GM23338 (cell line): ENCODE measurements at regions not wholly inside any gene's neighbourhood (a gene's known extent, or its start where the extent isn't known, plus 50 kb on each side); places are given as distances from the start of the nearest gene placed in this dataset.

ENCODE experiments used
- ATAC-seq: fragments of 200-7000 bp; cut with Tn5 transposase; 3 replicates; pipeline ENCODE4 v1.9.1; 2020
- DNase-seq: peaks from one replicate; pipeline ENCODE4 v3.0.0-alpha.2; 2015; ENCODE audit warnings: low spot score
- H2AFZ ChIP-seq: fragments of 200-600 bp; sonication (generic); 2 replicates; pipeline ENCODE4 v1.8.0; 2016; ENCODE audit warnings: antibody characterized with exemption, mild to moderate bottlenecking, moderate library complexity
- H3F3A ChIP-seq: fragments of 200-600 bp; sonication (generic); replicated peaks from 2 replicates; pipeline ENCODE4 v1.8.0; 2017; ENCODE audit warnings: antibody characterized with exemption, mixed run types, low read depth
- H3K27ac ChIP-seq: fragments of 200-600 bp; sonication (generic); 2 replicates; pipeline ENCODE4 v1.6.1; 2016; ENCODE audit warnings: low read depth
- H3K27me3 ChIP-seq: fragments of 200-600 bp; sonication (generic); 2 replicates; pipeline ENCODE4 v1.8.0; 2016; ENCODE audit warnings: mild to moderate bottlenecking, mixed run types, moderate library complexity; ENCODE audit not compliant: insufficient read depth
- H3K36me3 ChIP-seq: fragments of 200-600 bp; sonication (generic); 2 replicates; pipeline ENCODE4 v1.8.0; 2016; ENCODE audit warnings: mild to moderate bottlenecking; ENCODE audit not compliant: insufficient read depth
- H3K4me1 ChIP-seq: fragments of 200-600 bp; sonication (generic); 2 replicates; pipeline ENCODE4 v1.8.0; 2016; ENCODE audit warnings: mild to moderate bottlenecking, moderate library complexity; ENCODE audit not compliant: insufficient read depth
- H3K4me2 ChIP-seq: fragments of 200-600 bp; sonication (generic); 2 replicates; pipeline ENCODE4 v1.7.1; 2017; ENCODE audit warnings: mixed run types
- H3K4me3 ChIP-seq: fragments of 200-600 bp; sonication (generic); 2 replicates; pipeline ENCODE4 v1.6.1; 2016; ENCODE audit warnings: mixed run types
- H3K79me2 ChIP-seq: fragments of 200-600 bp; sonication (generic); replicated peaks from 2 replicates; pipeline ENCODE4 v1.8.0; 2017; ENCODE audit warnings: mild to moderate bottlenecking; ENCODE audit not compliant: insufficient read depth
- H3K9me2 ChIP-seq: fragments of 200-600 bp; sonication (generic); 2 replicates; pipeline ENCODE4 v1.8.0; 2017; ENCODE audit not compliant: insufficient read depth
- H4K20me1 ChIP-seq: fragments of 200-600 bp; sonication (generic); replicated peaks from 2 replicates; pipeline ENCODE4 v1.8.0; 2017; ENCODE audit warnings: mild to moderate bottlenecking; ENCODE audit not compliant: insufficient read depth
- H3K27ac Mint-ChIP-seq: 2 replicates; pipeline ENCODE4 v1.8.0; 2020; ENCODE audit warnings: inconsistent platforms, mild to moderate bottlenecking, moderate library complexity, mixed read lengths
- H3K27me3 Mint-ChIP-seq: 3 replicates; pipeline ENCODE4 v1.8.0; 2022; ENCODE audit warnings: low read depth, mild to moderate bottlenecking, moderate library complexity, mixed read lengths, inconsistent platforms; ENCODE audit not compliant: insufficient read depth, poor library complexity
- H3K36me3 Mint-ChIP-seq: 3 replicates; pipeline ENCODE4 v1.8.0; 2021; ENCODE audit warnings: low read depth, mild to moderate bottlenecking, inconsistent platforms, moderate library complexity, mixed read lengths
- H3K4me1 Mint-ChIP-seq: 3 replicates; pipeline ENCODE4 v1.8.0; 2020; ENCODE audit warnings: mild to moderate bottlenecking, inconsistent platforms, mixed read lengths
- H3K4me3 Mint-ChIP-seq: 3 replicates; pipeline ENCODE4 v1.8.0; 2021; ENCODE audit warnings: moderate library complexity, mild to moderate bottlenecking, inconsistent platforms, mixed read lengths
- H3K9me3 Mint-ChIP-seq: 3 replicates; pipeline ENCODE4 v1.8.0; 2020; ENCODE audit warnings: moderate library complexity, mild to moderate bottlenecking, inconsistent platforms, mixed read lengths
- CREB1 ChIP-seq: fragments of 250-450 bp; sonication (Bioruptor Pico); IDR thresholded peaks from 2 replicates; pipeline ENCODE4 v1.5.0; 2020; ENCODE audit warnings: low read depth, mild to moderate bottlenecking, moderate library complexity
- EZH2 ChIP-seq: fragments of 200-600 bp; sonication (generic); IDR thresholded peaks from one replicate; pipeline ENCODE4 v1.8.0; 2017; ENCODE audit warnings: antibody characterized with exemption, mild to moderate bottlenecking, low read depth; ENCODE audit not compliant: unreplicated experiment
- JUNB ChIP-seq: IDR thresholded peaks from one replicate; pipeline ENCODE4 v1.6.1; 2016; ENCODE audit warnings: antibody characterized with exemption; ENCODE audit not compliant: unreplicated experiment
- NANOG ChIP-seq: IDR thresholded peaks from 2 replicates; pipeline ENCODE4 v1.6.1; 2016; ENCODE audit warnings: antibody characterized with exemption, borderline replicate concordance
- POLR2AphosphoS5 ChIP-seq: IDR thresholded peaks from 2 replicates; pipeline ENCODE4 v1.6.1; 2016; ENCODE audit warnings: antibody characterized with exemption, low read depth
- REST ChIP-seq: IDR thresholded peaks from one replicate; pipeline ENCODE4 v1.6.1; 2018; ENCODE audit warnings: antibody characterized with exemption; ENCODE audit not compliant: unreplicated experiment
- STAT1 ChIP-seq: IDR thresholded peaks from one replicate; pipeline ENCODE4 v1.6.1; 2016; ENCODE audit warnings: antibody characterized with exemption; ENCODE audit not compliant: unreplicated experiment
- ZNF114 ChIP-seq: fragments of 250-450 bp; sonication (Bioruptor Pico); IDR thresholded peaks from 2 replicates; pipeline ENCODE4 v1.5.0; 2020; ENCODE audit warnings: mild to moderate bottlenecking, moderate library complexity
- ZNF331 ChIP-seq: fragments of 250-450 bp; sonication (Bioruptor Pico); IDR thresholded peaks from 2 replicates; pipeline ENCODE4 v1.5.0; 2020; ENCODE audit warnings: low read depth, mild to moderate bottlenecking, moderate library complexity

DNA sequence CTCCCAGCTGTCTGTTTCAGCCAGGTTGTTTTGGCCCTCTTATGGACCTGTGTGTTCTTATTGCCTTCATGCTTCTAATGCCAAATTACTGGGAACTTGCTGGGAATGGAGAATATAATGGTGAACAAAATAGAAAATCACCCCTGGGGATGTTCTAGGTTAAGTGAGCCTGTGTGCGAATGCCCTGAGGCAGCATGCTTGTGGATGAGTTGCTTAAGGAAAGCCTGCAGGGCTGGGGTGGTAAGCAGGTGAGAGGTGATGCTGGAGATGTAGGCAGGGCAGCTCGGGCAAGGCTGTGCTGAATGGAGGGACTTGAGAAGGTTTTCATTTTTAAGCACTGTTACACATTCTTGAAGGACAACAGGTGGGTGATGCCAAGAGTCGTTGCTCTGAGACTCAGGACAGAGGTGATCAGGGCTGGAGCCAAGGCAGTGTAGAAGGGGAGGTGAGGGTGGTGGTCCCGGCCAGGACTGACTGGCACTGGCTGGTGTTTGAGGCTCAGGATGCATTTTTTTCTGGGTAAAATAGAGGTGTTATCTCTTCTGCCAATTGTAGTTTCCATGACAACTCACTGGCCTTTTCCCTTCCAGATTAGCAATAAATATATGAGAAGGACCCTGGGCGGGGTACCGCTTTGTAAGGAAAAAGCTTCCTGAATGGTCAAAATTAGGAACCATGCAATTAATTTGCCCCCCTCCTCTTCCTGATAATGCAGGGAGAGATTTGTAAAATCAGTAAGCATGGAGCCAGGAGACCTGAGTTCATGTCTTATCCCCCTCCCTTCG, 342.8 kb downstream of the ICE1 start (continued):
- TF ChIP-seq REST, result no peak
- TF ChIP-seq STAT1, result no peak
- TF ChIP-seq NANOG, result no peak
- TF ChIP-seq ZNF331 (CRISPR knock-in tag), result no peak
- no peak for TF ChIP-seq CREB1 (CRISPR knock-in tag)
- TF ChIP-seq JUNB, result no peak
- no peak for TF ChIP-seq POLR2AphosphoS5
- TF ChIP-seq ZNF114 (CRISPR knock-in tag), result no peak
- no peak for TF ChIP-seq EZH2

DNA sequence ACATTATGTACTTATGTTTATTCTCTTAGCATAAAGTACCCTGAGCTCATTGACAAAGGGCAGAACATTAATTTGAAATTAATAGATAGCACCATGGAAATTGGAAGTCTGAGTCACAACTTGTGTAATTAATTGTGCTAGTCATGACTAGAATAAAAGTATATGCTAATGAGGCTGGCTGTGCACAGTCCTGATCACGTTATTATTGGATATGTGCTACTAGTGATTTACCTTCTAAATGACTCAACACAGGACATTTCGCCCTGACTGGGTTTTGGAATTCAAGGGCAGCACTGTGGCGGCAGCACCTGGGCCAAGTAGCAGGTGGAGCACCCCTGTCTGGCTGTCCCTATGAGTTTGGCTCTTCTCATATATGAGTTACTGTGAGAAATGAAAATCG, 341.8 kb downstream of the ICE1 start:
- Histone ChIP-seq H3K9me2 (peaks cover 5% of the 10 kb centered on the region), H3K4me3 (no peak overlapping the region), H4K20me1 (no peaks in the 10 kb centered on the region), H3K27ac (no peak overlapping the region), H2AFZ (no peak overlapping the region), H3K4me1 (no peaks in the 10 kb centered on the region), H3K79me2 (no peaks in the 10 kb centered on the region), H3K27me3 (no peaks in the 10 kb centered on the region), H3F3A (no peaks in the 10 kb centered on the region), H3K36me3 (no peaks in the 10 kb centered on the region), H3K4me2 (no peak overlapping the region)
- Mint-ChIP-seq H3K4me3 (no peak overlapping the region), H3K4me1 (peaks cover 5% of the 10 kb centered on the region; the same call in 2 of the 3 replicates), H3K36me3 (no peaks in the 10 kb centered on the region), H3K27me3 (peaks cover 3% of the 10 kb centered on the region), H3K27ac (no peak overlapping the region), H3K9me3 (no peaks in the 10 kb centered on the region)
- ATAC-seq (no peak), DNase-seq (no peak)
- TF ChIP-seq ZNF114 (CRISPR knock-in tag), result no peak

GRCh38 chr5:5756762-5757161, 334.3 kb downstream of the ICE1 start:
- no peak overlapping the region for H3K4me2 ChIP-seq
- no peaks in the 10 kb centered on the region for H3K79me2 ChIP-seq
- no peak for DNase-seq
- no peaks in the 10 kb centered on the region for H3K27me3 ChIP-seq
- H3K4me3 ChIP-seq, result no peak overlapping the region
- no peak overlapping the region for H2AFZ ChIP-seq
- Mint-ChIP-seq H3K4me3 (no peak overlapping the region), H3K27me3 (peaks cover 1% of the 10 kb centered on the region), H3K27ac (no peak overlapping the region), H3K36me3 (no peaks in the 10 kb centered on the region), H3K9me3 (no peaks in the 10 kb centered on the region), H3K4me1 (no peaks in the 10 kb centered on the region; the same call in 2 of the 3 replicates)
- no peak for ATAC-seq
- no peaks in the 10 kb centered on the region for H4K20me1 ChIP-seq
- H3K9me2 ChIP-seq, result peaks cover 11% of the 10 kb centered on the region
- TF ChIP-seq CREB1 (CRISPR knock-in tag), result no peak
- no peaks in the 10 kb centered on the region for H3F3A ChIP-seq
- H3K27ac ChIP-seq, result no peak overlapping the region
- H3K4me1 ChIP-seq, result no peaks in the 10 kb centered on the region
- H3K36me3 ChIP-seq, result no peaks in the 10 kb centered on the region
